ENCODE measurements at regions not wholly inside any gene's neighbourhood (a gene's known extent, or its start where the extent isn't known, plus 50 kb on each side); places are given as distances from the start of the nearest gene placed in this dataset.

DNA sequence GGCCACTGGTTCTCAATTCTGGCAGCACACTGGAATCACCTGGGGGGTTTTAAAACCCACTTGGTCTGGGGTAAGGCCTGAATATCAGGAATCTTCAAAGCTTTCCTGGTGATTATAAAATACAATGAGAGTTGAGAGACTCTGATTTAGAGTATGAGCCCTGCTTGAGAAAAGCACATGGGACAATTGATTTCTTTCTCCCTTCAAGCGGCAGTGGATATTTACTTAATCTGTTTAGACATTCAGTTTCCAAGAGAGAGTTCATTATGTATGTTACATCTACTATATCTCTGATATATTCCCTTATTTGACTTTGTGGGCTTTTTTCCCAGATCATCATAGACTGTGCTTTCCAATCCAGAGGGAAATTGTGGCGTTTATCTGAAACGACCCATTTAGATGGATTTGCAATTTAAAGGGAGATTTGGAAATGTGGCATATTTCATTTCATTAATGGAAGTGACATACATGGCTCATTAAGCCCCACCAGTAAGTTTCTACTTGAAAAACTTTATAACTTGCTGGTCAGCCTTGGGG lies 171.2 kb upstream of the PFN2 start:
- no peak for TF ChIP-seq CTCF (optimal IDR thresholded peaks at IDR 0.05 in 1 of 3, IDR thresholded peaks at IDR 0.05 in 1 of 3, conservative IDR thresholded peaks at IDR 0.05 in 1 of 3; ENCODE audit: extremely low read depth in 1 of 3, insufficient read depth in 2 of 3, low read length in 3 of 3)
- TF ChIP-seq EZH2 (IDR thresholded peaks at IDR 0.05; ENCODE audit: low read length), result no peak
